ENCODE measurements at regions not wholly inside any gene's neighbourhood (a gene's known extent, or its start where the extent isn't known, plus 50 kb on each side); places are given as distances from the start of the nearest gene placed in this dataset.
A peak's percentile ranks its signal among the peaks of the same experiment; 100 is the strongest.

DNA sequence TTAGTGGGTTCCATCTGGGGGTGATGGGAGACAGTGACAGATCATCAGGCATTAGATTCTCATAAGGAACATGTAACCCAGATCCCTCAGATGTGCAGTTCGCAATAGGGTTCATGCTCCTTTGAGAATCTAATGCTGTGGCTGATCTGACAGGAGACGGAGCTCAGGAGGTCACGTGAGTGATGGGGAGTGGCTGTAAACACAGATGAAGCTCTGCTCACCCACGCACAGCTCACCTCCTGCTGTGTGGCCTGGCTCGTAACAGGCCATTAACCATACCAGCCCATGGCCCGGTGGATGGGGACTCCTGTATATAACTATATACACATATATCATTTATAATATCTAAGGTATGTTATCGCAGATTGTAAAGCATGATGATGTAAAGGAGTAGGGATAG is 214.2 kb downstream of the MAF start:
- TF ChIP-seq RXRA (IDR thresholded peaks at IDR 0.05) (no peak), FOXA1 (IDR thresholded peaks at IDR 0.05) (no peak), FOXA2 (IDR thresholded peaks at IDR 0.05) (no peak), EGR1 (IDR thresholded peaks at IDR 0.05; ENCODE audit: low read depth in 2 of 2) (no peak), JUND (IDR thresholded peaks at IDR 0.05) (no peak), HNF4G (IDR thresholded peaks at IDR 0.05) (no peak), TAF1 (conservative IDR thresholded peaks at IDR 0.05) (no peak)
- TF ChIP-seq, protein P1, sequence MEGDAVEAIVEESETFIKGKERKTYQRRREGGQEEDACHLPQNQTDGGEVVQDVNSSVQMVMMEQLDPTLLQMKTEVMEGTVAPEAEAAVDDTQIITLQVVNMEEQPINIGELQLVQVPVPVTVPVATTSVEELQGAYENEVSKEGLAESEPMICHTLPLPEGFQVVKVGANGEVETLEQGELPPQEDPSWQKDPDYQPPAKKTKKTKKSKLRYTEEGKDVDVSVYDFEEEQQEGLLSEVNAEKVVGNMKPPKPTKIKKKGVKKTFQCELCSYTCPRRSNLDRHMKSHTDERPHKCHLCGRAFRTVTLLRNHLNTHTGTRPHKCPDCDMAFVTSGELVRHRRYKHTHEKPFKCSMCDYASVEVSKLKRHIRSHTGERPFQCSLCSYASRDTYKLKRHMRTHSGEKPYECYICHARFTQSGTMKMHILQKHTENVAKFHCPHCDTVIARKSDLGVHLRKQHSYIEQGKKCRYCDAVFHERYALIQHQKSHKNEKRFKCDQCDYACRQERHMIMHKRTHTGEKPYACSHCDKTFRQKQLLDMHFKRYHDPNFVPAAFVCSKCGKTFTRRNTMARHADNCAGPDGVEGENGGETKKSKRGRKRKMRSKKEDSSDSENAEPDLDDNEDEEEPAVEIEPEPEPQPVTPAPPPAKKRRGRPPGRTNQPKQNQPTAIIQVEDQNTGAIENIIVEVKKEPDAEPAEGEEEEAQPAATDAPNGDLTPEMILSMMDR (IDR thresholded peaks at IDR 0.05; ENCODE audit: low read depth, low read length, missing input control), result no peak
- TF ChIP-seq, protein P2, sequence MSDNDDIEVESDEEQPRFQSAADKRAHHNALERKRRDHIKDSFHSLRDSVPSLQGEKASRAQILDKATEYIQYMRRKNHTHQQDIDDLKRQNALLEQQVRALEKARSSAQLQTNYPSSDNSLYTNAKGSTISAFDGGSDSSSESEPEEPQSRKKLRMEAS (IDR thresholded peaks at IDR 0.05), result no peak
- TF ChIP-seq, protein P3, sequence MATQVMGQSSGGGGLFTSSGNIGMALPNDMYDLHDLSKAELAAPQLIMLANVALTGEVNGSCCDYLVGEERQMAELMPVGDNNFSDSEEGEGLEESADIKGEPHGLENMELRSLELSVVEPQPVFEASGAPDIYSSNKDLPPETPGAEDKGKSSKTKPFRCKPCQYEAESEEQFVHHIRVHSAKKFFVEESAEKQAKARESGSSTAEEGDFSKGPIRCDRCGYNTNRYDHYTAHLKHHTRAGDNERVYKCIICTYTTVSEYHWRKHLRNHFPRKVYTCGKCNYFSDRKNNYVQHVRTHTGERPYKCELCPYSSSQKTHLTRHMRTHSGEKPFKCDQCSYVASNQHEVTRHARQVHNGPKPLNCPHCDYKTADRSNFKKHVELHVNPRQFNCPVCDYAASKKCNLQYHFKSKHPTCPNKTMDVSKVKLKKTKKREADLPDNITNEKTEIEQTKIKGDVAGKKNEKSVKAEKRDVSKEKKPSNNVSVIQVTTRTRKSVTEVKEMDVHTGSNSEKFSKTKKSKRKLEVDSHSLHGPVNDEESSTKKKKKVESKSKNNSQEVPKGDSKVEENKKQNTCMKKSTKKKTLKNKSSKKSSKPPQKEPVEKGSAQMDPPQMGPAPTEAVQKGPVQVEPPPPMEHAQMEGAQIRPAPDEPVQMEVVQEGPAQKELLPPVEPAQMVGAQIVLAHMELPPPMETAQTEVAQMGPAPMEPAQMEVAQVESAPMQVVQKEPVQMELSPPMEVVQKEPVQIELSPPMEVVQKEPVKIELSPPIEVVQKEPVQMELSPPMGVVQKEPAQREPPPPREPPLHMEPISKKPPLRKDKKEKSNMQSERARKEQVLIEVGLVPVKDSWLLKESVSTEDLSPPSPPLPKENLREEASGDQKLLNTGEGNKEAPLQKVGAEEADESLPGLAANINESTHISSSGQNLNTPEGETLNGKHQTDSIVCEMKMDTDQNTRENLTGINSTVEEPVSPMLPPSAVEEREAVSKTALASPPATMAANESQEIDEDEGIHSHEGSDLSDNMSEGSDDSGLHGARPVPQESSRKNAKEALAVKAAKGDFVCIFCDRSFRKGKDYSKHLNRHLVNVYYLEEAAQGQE (IDR thresholded peaks at IDR 0.05), result no peak
- TF ChIP-seq, protein P4, sequence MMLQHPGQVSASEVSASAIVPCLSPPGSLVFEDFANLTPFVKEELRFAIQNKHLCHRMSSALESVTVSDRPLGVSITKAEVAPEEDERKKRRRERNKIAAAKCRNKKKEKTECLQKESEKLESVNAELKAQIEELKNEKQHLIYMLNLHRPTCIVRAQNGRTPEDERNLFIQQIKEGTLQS (IDR thresholded peaks at IDR 0.05), result no peak
- TF ChIP-seq, protein P5, sequence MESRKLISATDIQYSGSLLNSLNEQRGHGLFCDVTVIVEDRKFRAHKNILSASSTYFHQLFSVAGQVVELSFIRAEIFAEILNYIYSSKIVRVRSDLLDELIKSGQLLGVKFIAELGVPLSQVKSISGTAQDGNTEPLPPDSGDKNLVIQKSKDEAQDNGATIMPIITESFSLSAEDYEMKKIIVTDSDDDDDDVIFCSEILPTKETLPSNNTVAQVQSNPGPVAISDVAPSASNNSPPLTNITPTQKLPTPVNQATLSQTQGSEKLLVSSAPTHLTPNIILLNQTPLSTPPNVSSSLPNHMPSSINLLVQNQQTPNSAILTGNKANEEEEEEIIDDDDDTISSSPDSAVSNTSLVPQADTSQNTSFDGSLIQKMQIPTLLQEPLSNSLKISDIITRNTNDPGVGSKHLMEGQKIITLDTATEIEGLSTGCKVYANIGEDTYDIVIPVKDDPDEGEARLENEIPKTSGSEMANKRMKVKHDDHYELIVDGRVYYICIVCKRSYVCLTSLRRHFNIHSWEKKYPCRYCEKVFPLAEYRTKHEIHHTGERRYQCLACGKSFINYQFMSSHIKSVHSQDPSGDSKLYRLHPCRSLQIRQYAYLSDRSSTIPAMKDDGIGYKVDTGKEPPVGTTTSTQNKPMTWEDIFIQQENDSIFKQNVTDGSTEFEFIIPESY (IDR thresholded peaks at IDR 0.05), result no peak

DNA sequence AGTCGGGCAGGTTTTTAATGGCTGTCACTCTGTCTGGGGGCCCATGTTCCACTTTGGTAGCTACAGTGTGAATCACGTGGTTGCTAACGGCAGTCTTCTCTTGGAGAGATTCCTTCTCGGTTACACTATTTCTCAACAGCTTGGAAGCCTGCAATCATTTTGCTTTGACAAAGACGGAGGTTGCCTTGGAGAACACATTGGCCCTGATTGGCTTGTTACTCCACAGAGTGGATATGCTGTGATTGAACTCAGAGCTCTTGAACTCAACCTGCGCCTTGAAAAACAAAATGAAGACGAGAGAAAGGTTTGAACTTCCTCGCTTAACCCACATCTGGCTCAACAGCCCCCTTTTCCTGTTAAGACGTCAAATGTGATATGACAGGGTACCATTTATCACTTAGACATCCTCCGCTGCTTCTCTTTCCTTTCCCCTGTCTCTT is 218.9 kb downstream of the MAF start:
- DNase-seq (ENCODE audit: low spot score), result no peak
- 35% methylated on average over 10 of the region's 10 CpGs for WGBS
- Histone ChIP-seq H3K4me3 (ENCODE audit: low read depth in 1 of 3, low read length in 3 of 3) (peak overlapping the region in 1 of 3 donors; percentile 2), H3K9me3 (ENCODE audit: control insufficient read depth in 4 of 4, low read length in 3 of 4) (no peaks in the 10 kb centered on the region), H3K9ac (ENCODE audit: low read depth in 1 of 2, low read length in 2 of 2) (no peak overlapping the region), H3K27me3 (ENCODE audit: control insufficient read depth in 4 of 4, insufficient read depth in 4 of 4, low read length in 3 of 4) (no peaks in the 10 kb centered on the region), H3K36me3 (ENCODE audit: control insufficient read depth in 4 of 4, insufficient read depth in 3 of 4, low read depth in 1 of 4, low read length in 3 of 4) (no peaks in the 10 kb centered on the region), H3K27ac (ENCODE audit: low read depth in 1 of 2, low read length in 2 of 2) (peak overlapping the region in 1 of 2 donors; percentile 31), H3K4me1 (ENCODE audit: control insufficient read depth in 4 of 4, insufficient read depth in 4 of 4, low read length in 3 of 4) (peaks cover 0 to 8% (median 1%) of the 10 kb centered on the region in 4 donors)
- TF ChIP-seq TAF1 (conservative IDR thresholded peaks at IDR 0.05), result no peak
- TF ChIP-seq YY1 (IDR thresholded peaks at IDR 0.05), result peak; percentile 34
- TF ChIP-seq, protein P4 (IDR thresholded peaks at IDR 0.05), result no peak

More for the DNA sequence above, 214.2 kb downstream of the MAF start:
- WGBS, result 93% methylated on average over 7 of the region's 7 CpGs
- Histone ChIP-seq H3K36me3 (ENCODE audit: control insufficient read depth in 4 of 4, insufficient read depth in 3 of 4, low read depth in 1 of 4, low read length in 3 of 4) (no peaks in the 10 kb centered on the region), H3K4me3 (ENCODE audit: low read depth in 1 of 3, low read length in 3 of 3) (no peak overlapping the region), H3K27ac (ENCODE audit: low read depth in 1 of 2, low read length in 2 of 2) (no peak overlapping the region), H3K9ac (ENCODE audit: low read depth in 1 of 2, low read length in 2 of 2) (no peak overlapping the region), H3K9me3 (ENCODE audit: control insufficient read depth in 4 of 4, low read length in 3 of 4) (no peaks in the 10 kb centered on the region), H3K4me1 (ENCODE audit: control insufficient read depth in 4 of 4, insufficient read depth in 4 of 4, low read length in 3 of 4) (peaks cover 0 to 3% (median 1%) of the 10 kb centered on the region in 4 donors), H3K27me3 (ENCODE audit: control insufficient read depth in 4 of 4, insufficient read depth in 4 of 4, low read length in 3 of 4) (no peaks in the 10 kb centered on the region)
- no peak for DNase-seq (ENCODE audit: low spot score)
